Gastrocnemius medialis (tissue), 4 donors: ENCODE measurements at regions not wholly inside any gene's neighbourhood (a gene's known extent, or its start where the extent isn't known, plus 50 kb on each side); places are given as distances from the start of the nearest gene placed in this dataset.

Experiments
- CTCF ChIP-seq, 5 experiments: fragments of 450-650 bp in 3 of 5; fragments of 200-600 bp in 2 of 5; sonication (generic) in 2 of 5; IDR thresholded peaks in 4 of 5; conservative IDR thresholded peaks in 1 of 5; 1 replicate in 4 of 5; 2 replicates in 1 of 5; pipeline ENCODE4 v1.5.1; 2016 to 2019; ENCODE audit warnings: antibody characterized with exemption in 5 of 5, mild to moderate bottlenecking in 3 of 5, moderate library complexity in 3 of 5
- POLR2A ChIP-seq, 2 donors: fragments of 450-650 bp; IDR thresholded peaks; one replicate each; pipeline ENCODE4 v1.6.1; 2017; ENCODE audit warnings: antibody characterized with exemption in 2 of 2, mild to moderate bottlenecking in 2 of 2, moderate library complexity in 2 of 2

DNA sequence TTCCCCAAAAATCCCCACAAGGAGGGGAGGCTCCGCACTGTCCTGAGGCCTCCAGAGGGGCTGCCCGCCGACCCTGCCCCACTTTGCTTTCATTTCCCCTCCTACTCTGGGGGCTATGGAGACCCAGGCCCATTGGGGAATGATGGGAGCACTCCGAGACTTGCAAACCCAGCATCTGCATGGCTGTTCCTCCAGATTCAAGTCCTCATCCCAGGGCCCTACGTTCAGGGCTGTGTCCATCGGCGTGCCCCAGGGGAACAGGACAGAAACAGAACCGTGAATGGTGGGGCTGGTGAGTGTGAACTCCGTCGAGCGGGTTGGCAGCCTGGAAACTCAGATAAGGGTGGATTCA, 116.1 kb upstream of the HDAC4 start:
- TF ChIP-seq CTCF (IDR thresholded peaks at IDR 0.05 in 4 of 5, conservative IDR thresholded peaks at IDR 0.05 in 1 of 5): no peak
- no peak for TF ChIP-seq POLR2A (IDR thresholded peaks at IDR 0.05)
